Neural cell (in vitro differentiated cells): ENCODE measurements at regions not wholly inside any gene's neighbourhood (a gene's known extent, or its start where the extent isn't known, plus 50 kb on each side); places are given as distances from the start of the nearest gene placed in this dataset.

ENCODE experiments used
- EZH2 ChIP-seq: fragments of 200-600, 300-800 bp; shearing (Covaris generic), sonication (generic); IDR thresholded peaks from 2 replicates; pipeline ENCODE4 v1.6.1; 2014; ENCODE audit warnings: antibody characterized with exemption, low read length, borderline replicate concordance, mild to moderate bottlenecking; ENCODE audit not compliant: insufficient read depth, poor library complexity, severe bottlenecking
- MXI1 ChIP-seq: fragments of 450-650 bp; conservative IDR thresholded peaks from 2 replicates; pipeline ENCODE4 v1.6.1; 2014; ENCODE audit warnings: antibody characterized with exemption, mild to moderate bottlenecking; ENCODE audit not compliant: poor library complexity, severe bottlenecking
- TF ChIP-seq, protein P1 (sequence below): fragments of 450-650 bp; IDR thresholded peaks from 2 replicates; pipeline ENCODE4 v1.5.1; 2014; ENCODE audit warnings: antibody characterized with exemption, mild to moderate bottlenecking, moderate library complexity; ENCODE audit not compliant: poor library complexity, severe bottlenecking

DNA sequence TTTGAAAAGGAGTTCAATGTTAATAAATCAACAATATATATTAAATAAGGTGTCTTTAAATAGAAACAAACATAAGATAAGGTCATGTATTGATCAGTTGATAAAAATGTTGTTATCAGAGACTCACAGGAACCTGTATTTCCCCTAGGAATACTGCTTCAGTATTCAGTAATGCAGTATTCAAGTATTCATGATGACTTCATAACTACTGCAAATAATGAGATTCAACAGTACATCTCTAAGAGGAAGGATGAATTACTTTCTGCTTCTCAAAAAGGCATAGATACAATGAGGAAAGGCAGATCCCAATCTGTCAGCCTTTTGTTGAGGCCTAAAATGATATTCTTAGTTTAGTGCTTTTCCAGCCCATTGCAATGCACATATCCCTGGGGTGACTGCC is 73.7 kb downstream of the MAGEB17 start:
- TF ChIP-seq, protein P1, sequence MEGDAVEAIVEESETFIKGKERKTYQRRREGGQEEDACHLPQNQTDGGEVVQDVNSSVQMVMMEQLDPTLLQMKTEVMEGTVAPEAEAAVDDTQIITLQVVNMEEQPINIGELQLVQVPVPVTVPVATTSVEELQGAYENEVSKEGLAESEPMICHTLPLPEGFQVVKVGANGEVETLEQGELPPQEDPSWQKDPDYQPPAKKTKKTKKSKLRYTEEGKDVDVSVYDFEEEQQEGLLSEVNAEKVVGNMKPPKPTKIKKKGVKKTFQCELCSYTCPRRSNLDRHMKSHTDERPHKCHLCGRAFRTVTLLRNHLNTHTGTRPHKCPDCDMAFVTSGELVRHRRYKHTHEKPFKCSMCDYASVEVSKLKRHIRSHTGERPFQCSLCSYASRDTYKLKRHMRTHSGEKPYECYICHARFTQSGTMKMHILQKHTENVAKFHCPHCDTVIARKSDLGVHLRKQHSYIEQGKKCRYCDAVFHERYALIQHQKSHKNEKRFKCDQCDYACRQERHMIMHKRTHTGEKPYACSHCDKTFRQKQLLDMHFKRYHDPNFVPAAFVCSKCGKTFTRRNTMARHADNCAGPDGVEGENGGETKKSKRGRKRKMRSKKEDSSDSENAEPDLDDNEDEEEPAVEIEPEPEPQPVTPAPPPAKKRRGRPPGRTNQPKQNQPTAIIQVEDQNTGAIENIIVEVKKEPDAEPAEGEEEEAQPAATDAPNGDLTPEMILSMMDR, result no peak
- no peak for TF ChIP-seq EZH2
- no peak for TF ChIP-seq MXI1
